ENCODE measurements at regions not wholly inside any gene's neighbourhood (a gene's known extent, or its start where the extent isn't known, plus 50 kb on each side); places are given as distances from the start of the nearest gene placed in this dataset.
"Not testable (repeated sequence)": the region's sequence is repeated elsewhere in the genome, so short reads cannot be mapped to it uniquely, and the experiment has no call there.

- no peak for DNase-seq (ENCODE audit: low read depth in 1 of 2, low spot score in 1 of 2)
These were observed 263.5 kb upstream of the HDAC4 start for GRCh38 chr2:239664216-239664810.

GRCh38 chr2:239663364-239663924 is 262.6 kb upstream of the HDAC4 start:
- no peak for DNase-seq (ENCODE audit: low read depth in 1 of 2, low spot score in 1 of 2)

- DNase-seq (ENCODE audit: low read depth in 1 of 2, low spot score in 1 of 2), result no peak
These were observed 261.7 kb upstream of the HDAC4 start for GRCh38 chr2:239662413-239663120.

GRCh38 chr2:239661334-239662312 is 260.8 kb upstream of the HDAC4 start:
- DNase-seq (ENCODE audit: low read depth in 1 of 2, low spot score in 1 of 2), result no peak

- DNase-seq (ENCODE audit: low read depth in 1 of 2, low spot score in 1 of 2), result no peak
These were observed 259.8 kb upstream of the HDAC4 start for GRCh38 chr2:239660390-239661230.

- no peak for DNase-seq (ENCODE audit: low read depth in 1 of 2, low spot score in 1 of 2)
These were observed 257.2 kb upstream of the HDAC4 start for GRCh38 chr2:239657992-239658391.

- no peak for DNase-seq (ENCODE audit: low read depth in 1 of 2, low spot score in 1 of 2)
These were observed 256.4 kb upstream of the HDAC4 start for GRCh38 chr2:239657236-239657635.

- DNase-seq (ENCODE audit: low read depth in 1 of 2, low spot score in 1 of 2), result no peak
These were observed 253.4 kb upstream of the HDAC4 start for GRCh38 chr2:239654266-239654665.

GRCh38 chr2:239651859-239652258 is 251.0 kb upstream of the HDAC4 start:
- no peak for DNase-seq (ENCODE audit: low read depth in 1 of 2, low spot score in 1 of 2)

GRCh38 chr2:239650674-239651073 is 249.9 kb upstream of the HDAC4 start:
- no peak for DNase-seq (ENCODE audit: low read depth in 1 of 2, low spot score in 1 of 2)

- no peak for DNase-seq (ENCODE audit: low read depth in 1 of 2, low spot score in 1 of 2)
These were observed 248.5 kb upstream of the HDAC4 start for GRCh38 chr2:239649309-239649708.

GRCh38 chr2:239648607-239649006 is 247.8 kb upstream of the HDAC4 start:
- DNase-seq (ENCODE audit: low read depth in 1 of 2, low spot score in 1 of 2), result no peak

GRCh38 chr2:239647052-239647819 is 246.4 kb upstream of the HDAC4 start:
- no peak for DNase-seq (ENCODE audit: low read depth in 1 of 2, low spot score in 1 of 2)

- DNase-seq (ENCODE audit: low read depth in 1 of 2, low spot score in 1 of 2), result no peak
These were observed 245.4 kb upstream of the HDAC4 start for GRCh38 chr2:239646184-239646583.

GRCh38 chr2:239644594-239644993 is 243.8 kb upstream of the HDAC4 start:
- DNase-seq (ENCODE audit: low read depth in 1 of 2, low spot score in 1 of 2), result not testable (repeated sequence)

- DNase-seq (ENCODE audit: low read depth in 1 of 2, low spot score in 1 of 2), result no peak
These were observed 243.2 kb upstream of the HDAC4 start for GRCh38 chr2:239644011-239644410.

GRCh38 chr2:239642406-239643004 is 241.7 kb upstream of the HDAC4 start:
- DNase-seq (ENCODE audit: low read depth in 1 of 2, low spot score in 1 of 2), result no peak

- not testable (repeated sequence) for DNase-seq (ENCODE audit: low read depth in 1 of 2, low spot score in 1 of 2)
These were observed 241.1 kb upstream of the HDAC4 start for GRCh38 chr2:239641904-239642303.

Data from activated T-helper 1 cell treated with anti-CD3 and anti-CD28 coated beads, Interleukin-2, amount 50 U/mL, for 16 hours (primary cell).